NT2/D1 (cell line): ENCODE measurements at regions not wholly inside any gene's neighbourhood (a gene's known extent, or its start where the extent isn't known, plus 50 kb on each side); places are given as distances from the start of the nearest gene placed in this dataset.

Experiments
- SUZ12 ChIP-seq: IDR thresholded peaks from 2 replicates; pipeline ENCODE4 v1.6.1; 2011; ENCODE audit not compliant: insufficient read length, insufficient read depth; ENCODE audit errors: extremely low read depth
- YY1 ChIP-seq: IDR thresholded peaks from 2 replicates; pipeline ENCODE4 v1.6.1; 2011; ENCODE audit not compliant: insufficient read length, insufficient read depth
- ZNF274 ChIP-seq: IDR thresholded peaks from 2 replicates; pipeline ENCODE4 v1.6.1; 2011; ENCODE audit warnings: mild to moderate bottlenecking, low read depth, low read length

GRCh38 chr21:27584256-27584655 lies 617.4 kb upstream of the ADAMTS5 start:
- TF ChIP-seq SUZ12, result no peak
- TF ChIP-seq YY1, result no peak
- TF ChIP-seq ZNF274, result no peak
